8988T (cell line): ENCODE measurements at regions not wholly inside any gene's neighbourhood (a gene's known extent, or its start where the extent isn't known, plus 50 kb on each side); places are given as distances from the start of the nearest gene placed in this dataset.
"Not testable (repeated sequence)": the region's sequence is repeated elsewhere in the genome, so short reads cannot be mapped to it uniquely, and the experiment has no call there.

Source experiments
- DNase-seq: peaks from one replicate; pipeline ENCODE4 v3.0.0; 2011

- DNase-seq = not testable (repeated sequence)
Observed at GRCh38 chr5:145446875-145447274, 388.3 kb downstream of the PRELID2 start.

GRCh38 chr5:145446412-145446811 lies 388.7 kb downstream of the PRELID2 start:
- DNase-seq = no peak

GRCh38 chr5:145445027-145445426 lies 390.1 kb downstream of the PRELID2 start:
- DNase-seq = no peak

GRCh38 chr5:145443964-145444363 lies 391.2 kb downstream of the PRELID2 start:
- no peak for DNase-seq

- DNase-seq = no peak
Observed at GRCh38 chr5:145443366-145443765, 391.8 kb downstream of the PRELID2 start.

- not testable (repeated sequence) for DNase-seq
Observed at GRCh38 chr5:145442661-145443060, 392.5 kb downstream of the PRELID2 start.

- no peak for DNase-seq
Observed at GRCh38 chr5:145441228-145441627, 393.9 kb downstream of the PRELID2 start.

- DNase-seq = no peak
Observed at GRCh38 chr5:145437627-145438026, 397.5 kb downstream of the PRELID2 start.

GRCh38 chr5:145433077-145433476 lies 402.1 kb downstream of the PRELID2 start:
- no peak for DNase-seq

- DNase-seq = no peak
Observed at GRCh38 chr5:145429170-145429569, 406.0 kb downstream of the PRELID2 start.

- DNase-seq = no peak
Observed at GRCh38 chr5:145408048-145408341, 427.1 kb downstream of the PRELID2 start.

GRCh38 chr5:145407300-145408047 lies 427.7 kb downstream of the PRELID2 start:
- DNase-seq = no peak

GRCh38 chr5:145403992-145404391 lies 431.1 kb downstream of the PRELID2 start:
- DNase-seq = no peak

- DNase-seq = no peak
Observed at GRCh38 chr5:145396888-145397287, 438.3 kb downstream of the PRELID2 start.

GRCh38 chr5:145395151-145395550 lies 440.0 kb downstream of the PRELID2 start:
- DNase-seq = not testable (repeated sequence)

- no peak for DNase-seq
Observed at GRCh38 chr5:145393426-145393825, 441.7 kb downstream of the PRELID2 start.

- DNase-seq = no peak
Observed at GRCh38 chr5:145389047-145389446, 446.1 kb downstream of the PRELID2 start.

GRCh38 chr5:145385276-145385675 lies 449.9 kb downstream of the PRELID2 start:
- DNase-seq = no peak

- no peak for DNase-seq
Observed at GRCh38 chr5:145378226-145378625, 456.9 kb downstream of the PRELID2 start.

- no peak for DNase-seq
Observed at GRCh38 chr5:145375521-145375920, 459.6 kb downstream of the PRELID2 start.

GRCh38 chr5:145365464-145365863 lies 469.7 kb downstream of the PRELID2 start:
- no peak for DNase-seq

GRCh38 chr5:145362266-145362665 lies 472.9 kb downstream of the PRELID2 start:
- DNase-seq = no peak

GRCh38 chr5:145360936-145361335 lies 474.2 kb downstream of the PRELID2 start:
- DNase-seq = no peak

GRCh38 chr5:145350513-145350912 lies 484.6 kb downstream of the PRELID2 start:
- DNase-seq = no peak

- DNase-seq = no peak
Observed at GRCh38 chr5:145347026-145347616, 488.0 kb downstream of the PRELID2 start.
